Epithelial cell of proximal tubule (primary cell): ENCODE measurements at regions not wholly inside any gene's neighbourhood (a gene's known extent, or its start where the extent isn't known, plus 50 kb on each side); places are given as distances from the start of the nearest gene placed in this dataset.

ENCODE experiments used
- DNase-seq: peaks from one replicate; pipeline ENCODE4 v3.0.0-alpha.2; 2011; ENCODE audit warnings: low read depth
- H3K4me3 ChIP-seq: 2 replicates; pipeline ENCODE4 v1.5.1; 2011; ENCODE audit warnings: low read depth, mild to moderate bottlenecking, low read length
- CTCF ChIP-seq: conservative IDR thresholded peaks from 2 replicates; pipeline ENCODE4 v1.5.1; 2012; ENCODE audit warnings: low read depth, mild to moderate bottlenecking, low read length

GRCh38 chr12:114918535-114919233, 234.7 kb upstream of the TBX3 start:
- no peak for TF ChIP-seq CTCF
- no peak for DNase-seq
- no peak overlapping the region for H3K4me3 ChIP-seq

GRCh38 chr12:114917953-114918352, 234.0 kb upstream of the TBX3 start:
- DNase-seq = no peak
- no peak for TF ChIP-seq CTCF

GRCh38 chr12:114917307-114917706, 233.3 kb upstream of the TBX3 start:
- no peak for TF ChIP-seq CTCF
- no peak overlapping the region for H3K4me3 ChIP-seq
- no peak for DNase-seq

More at GRCh38 chr12:114917953-114918352, 234.0 kb upstream of the TBX3 start:
- no peak overlapping the region for H3K4me3 ChIP-seq

GRCh38 chr12:114916541-114916940, 232.6 kb upstream of the TBX3 start:
- no peak overlapping the region for H3K4me3 ChIP-seq
- no peak for DNase-seq
- no peak for TF ChIP-seq CTCF

GRCh38 chr12:114916124-114916523, 232.1 kb upstream of the TBX3 start:
- DNase-seq = no peak
- TF ChIP-seq CTCF = no peak
- H3K4me3 ChIP-seq = no peak overlapping the region

- no peak for TF ChIP-seq CTCF
- no peak overlapping the region for H3K4me3 ChIP-seq
- no peak for DNase-seq
Observed at GRCh38 chr12:114913871-114914801, 230.2 kb upstream of the TBX3 start.
